ENCODE measurements at regions not wholly inside any gene's neighbourhood (a gene's known extent, or its start where the extent isn't known, plus 50 kb on each side); places are given as distances from the start of the nearest gene placed in this dataset.

GRCh38 chr20:40186826-40187225 is 502.2 kb downstream of the MAFB start:
- TF ChIP-seq, protein P1, sequence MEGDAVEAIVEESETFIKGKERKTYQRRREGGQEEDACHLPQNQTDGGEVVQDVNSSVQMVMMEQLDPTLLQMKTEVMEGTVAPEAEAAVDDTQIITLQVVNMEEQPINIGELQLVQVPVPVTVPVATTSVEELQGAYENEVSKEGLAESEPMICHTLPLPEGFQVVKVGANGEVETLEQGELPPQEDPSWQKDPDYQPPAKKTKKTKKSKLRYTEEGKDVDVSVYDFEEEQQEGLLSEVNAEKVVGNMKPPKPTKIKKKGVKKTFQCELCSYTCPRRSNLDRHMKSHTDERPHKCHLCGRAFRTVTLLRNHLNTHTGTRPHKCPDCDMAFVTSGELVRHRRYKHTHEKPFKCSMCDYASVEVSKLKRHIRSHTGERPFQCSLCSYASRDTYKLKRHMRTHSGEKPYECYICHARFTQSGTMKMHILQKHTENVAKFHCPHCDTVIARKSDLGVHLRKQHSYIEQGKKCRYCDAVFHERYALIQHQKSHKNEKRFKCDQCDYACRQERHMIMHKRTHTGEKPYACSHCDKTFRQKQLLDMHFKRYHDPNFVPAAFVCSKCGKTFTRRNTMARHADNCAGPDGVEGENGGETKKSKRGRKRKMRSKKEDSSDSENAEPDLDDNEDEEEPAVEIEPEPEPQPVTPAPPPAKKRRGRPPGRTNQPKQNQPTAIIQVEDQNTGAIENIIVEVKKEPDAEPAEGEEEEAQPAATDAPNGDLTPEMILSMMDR (conservative IDR thresholded peaks at IDR 0.05): no peak
- H3K27ac ChIP-seq: no peak overlapping the region

DNA sequence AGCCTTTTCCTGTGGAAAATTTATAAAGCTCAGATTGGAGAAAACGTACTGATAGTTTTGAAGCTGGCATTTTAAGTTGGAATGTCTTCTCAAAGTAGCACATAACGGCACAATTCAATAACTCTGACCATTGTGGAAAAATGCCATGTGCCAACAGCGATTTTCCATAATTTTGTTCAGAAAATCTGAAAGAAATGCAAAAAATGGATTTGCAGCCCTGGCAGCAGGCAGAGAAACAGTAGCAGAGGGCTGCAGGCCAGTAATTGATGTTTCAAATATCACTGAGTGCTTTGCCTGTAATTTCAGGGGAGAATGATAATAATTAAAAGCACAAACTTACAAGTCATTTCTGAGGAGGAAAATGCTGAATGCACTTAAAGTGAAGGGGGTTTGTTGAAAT is 507.4 kb downstream of the MAFB start:
- TF ChIP-seq, protein P1 (conservative IDR thresholded peaks at IDR 0.05): no peak
- H3K27ac ChIP-seq: no peak overlapping the region

DNA sequence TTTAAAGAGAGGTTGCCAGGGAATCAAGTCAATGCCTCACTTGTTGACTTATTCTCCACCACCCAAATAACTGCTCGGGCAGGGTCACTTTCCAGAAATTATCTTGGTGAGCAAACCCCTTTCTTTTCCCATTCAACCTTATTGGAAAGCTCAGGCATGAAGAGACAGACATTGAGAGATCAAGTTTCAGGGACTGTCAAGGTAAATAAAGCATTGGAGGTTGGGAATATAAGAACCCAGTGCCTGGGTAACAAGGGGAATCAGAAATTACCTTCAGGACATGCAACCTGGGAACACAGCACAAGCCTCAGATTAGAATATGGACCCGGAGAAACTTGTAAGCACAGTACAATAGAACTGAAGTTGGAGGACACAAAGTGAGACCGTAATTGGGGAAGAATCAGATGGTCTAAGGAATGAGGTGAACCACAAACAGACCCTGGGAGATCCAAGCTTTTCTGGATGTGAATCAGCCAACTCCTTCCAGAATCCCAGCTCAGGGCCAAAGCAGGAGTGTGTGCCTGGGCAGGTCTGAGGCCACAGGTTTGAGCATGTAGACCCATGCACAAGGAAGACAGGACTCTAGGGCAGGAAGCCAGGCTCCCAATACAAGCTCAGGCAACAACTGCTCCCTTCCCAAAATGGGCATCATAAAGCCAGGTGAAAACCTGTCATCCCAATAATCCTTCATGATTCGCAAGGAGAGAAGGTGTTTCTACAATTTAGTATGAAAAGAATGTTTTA is 512.8 kb downstream of the MAFB start:
- TF ChIP-seq, protein P1 (conservative IDR thresholded peaks at IDR 0.05): no peak
- no peak overlapping the region for H3K27ac ChIP-seq

- TF ChIP-seq, protein P1 (conservative IDR thresholded peaks at IDR 0.05): no peak
- H3K27ac ChIP-seq: no peak overlapping the region
These were observed 513.7 kb downstream of the MAFB start for GRCh38 chr20:40175296-40175695.

- no peak overlapping the region for H3K27ac ChIP-seq
- TF ChIP-seq, protein P1 (conservative IDR thresholded peaks at IDR 0.05): no peak
These were observed 515.2 kb downstream of the MAFB start for GRCh38 chr20:40173872-40174271.

- TF ChIP-seq, protein P1 (conservative IDR thresholded peaks at IDR 0.05): no peak
- no peak overlapping the region for H3K27ac ChIP-seq
These were observed 519.9 kb downstream of the MAFB start for GRCh38 chr20:40168981-40169620.

- H3K27ac ChIP-seq: no peak overlapping the region
- TF ChIP-seq, protein P1 (conservative IDR thresholded peaks at IDR 0.05): no peak
These were observed 527.6 kb downstream of the MAFB start for GRCh38 chr20:40161391-40161790.

Measured in VCaP (cell line).